SK-N-SH (cell line): ENCODE measurements at regions not wholly inside any gene's neighbourhood (a gene's known extent, or its start where the extent isn't known, plus 50 kb on each side); places are given as distances from the start of the nearest gene placed in this dataset.

Experiments
- CTCF ChIA-PET: fragments of 300-600, 350-600 bp; formaldehyde crosslinking; extraction: SDS; loops from one replicate; lab custom pipeline; 2021; lab: Yijun Ruan, JAX
- POLR2A ChIA-PET: fragments of 350-600 bp; sonication (Branson Sonifier 250); formaldehyde crosslinking; extraction: SDS; loops from one replicate; lab custom pipeline; 2020; ENCODE audit warnings: antibody characterized with exemption, inconsistent platforms; lab: Yijun Ruan, JAX
- DNase-seq: peaks from one replicate; pipeline ENCODE4 v3.0.0; 2012
- H2AFZ ChIP-seq: fragments of 200-600 bp; sonication (generic); 2 replicates; pipeline ENCODE4 v1.8.1; 2016; ENCODE audit warnings: antibody characterized with exemption, mild to moderate bottlenecking, low read depth
- H3F3A ChIP-seq: fragments of 200-600 bp; sonication (generic); replicated peaks from 2 replicates; pipeline ENCODE3; 2016; ENCODE audit warnings: antibody characterized with exemption, mild to moderate bottlenecking; ENCODE audit not compliant: insufficient read depth
- H3K27ac ChIP-seq, 2 experiments: fragments of 200-500 bp in 1 of 2; fragments of 200-600 bp in 1 of 2; sonication (Bioruptor generic) in 1 of 2; sonication (generic), shearing (Covaris generic) in 1 of 2; 2 replicates each; pipeline versions ENCODE4 v1.5.1 to v1.6.1; 2014 to 2016; ENCODE audit warnings: low read depth in 2 of 2, inconsistent platforms in 1 of 2, low read length in 1 of 2, mild to moderate bottlenecking in 1 of 2, mixed read lengths in 1 of 2
- H3K27me3 ChIP-seq: fragments of 200-600 bp; sonication (generic), shearing (Covaris generic); 2 replicates; pipeline ENCODE4 v1.6.1; 2016; ENCODE audit warnings: mixed run types; ENCODE audit not compliant: insufficient read depth
- H3K36me3 ChIP-seq, 2 experiments: fragments of 200-500 bp in 1 of 2; fragments of 200-600 bp in 1 of 2; sonication (Bioruptor generic) in 1 of 2; sonication (generic) in 1 of 2; replicated peaks in 1 of 2; 2 replicates each; pipeline versions ENCODE3 to v1.5.1; 2014 to 2016; ENCODE audit warnings: low read length in 1 of 2, mild to moderate bottlenecking in 1 of 2; ENCODE audit not compliant: insufficient read depth in 2 of 2, control insufficient read depth in 1 of 2
- H3K4me1 ChIP-seq, 2 experiments: fragments of 200-500 bp in 1 of 2; fragments of 200-600 bp in 1 of 2; sonication (Bioruptor generic) in 1 of 2; sonication (generic), shearing (Covaris generic) in 1 of 2; 2 replicates each; pipeline versions ENCODE4 v1.5.1 to v1.6.1; 2014 to 2016; ENCODE audit warnings: low read depth in 1 of 2, low read length in 1 of 2, mixed run types in 1 of 2; ENCODE audit not compliant: insufficient read depth in 2 of 2, control insufficient read depth in 1 of 2
- H3K4me2 ChIP-seq: fragments of 200-600 bp; sonication (generic), shearing (Covaris generic); 2 replicates; pipeline ENCODE4 v1.6.1; 2017; ENCODE audit warnings: mixed run types
- H3K4me3 ChIP-seq, 2 experiments: fragments of 200-500 bp in 1 of 2; fragments of 200-600 bp in 1 of 2; sonication (Bioruptor generic) in 1 of 2; sonication (generic), shearing (Covaris generic) in 1 of 2; 2 replicates each; pipeline versions ENCODE4 v1.5.1 to v1.8.1; 2014 to 2016; ENCODE audit warnings: low read depth in 2 of 2, inconsistent platforms in 1 of 2, low read length in 1 of 2, mild to moderate bottlenecking in 1 of 2, mixed read lengths in 1 of 2, moderate library complexity in 1 of 2
- H3K79me2 ChIP-seq: fragments of 200-600 bp; sonication (generic); 2 replicates; pipeline ENCODE4 v1.8.1; 2017; ENCODE audit warnings: mild to moderate bottlenecking; ENCODE audit not compliant: insufficient read depth
- H3K9ac ChIP-seq: fragments of 200-600 bp; sonication (generic); 2 replicates; pipeline ENCODE4 v1.6.1; 2017; ENCODE audit warnings: mixed run types
- H3K9me2 ChIP-seq: fragments of 200-600 bp; sonication (generic); 2 replicates; pipeline ENCODE4 v1.6.1; 2017; ENCODE audit warnings: mixed run types
- H3K9me3 ChIP-seq: fragments of 200-600 bp; sonication (generic); 2 replicates; pipeline ENCODE4 v1.6.1; 2017; ENCODE audit warnings: mixed run types, mild to moderate bottlenecking, moderate library complexity
- H4K20me1 ChIP-seq: fragments of 200-600 bp; sonication (generic); 2 replicates; pipeline ENCODE4 v1.6.1; 2017; ENCODE audit warnings: mild to moderate bottlenecking, mixed run types; ENCODE audit not compliant: insufficient read depth
- CTCF ChIP-seq: fragments of 200-600 bp; sonication (generic); IDR thresholded peaks from 2 replicates; pipeline ENCODE4 v1.6.1; 2017; ENCODE audit warnings: antibody characterized with exemption, mild to moderate bottlenecking, moderate library complexity
- EP300 ChIP-seq, 2 experiments: IDR thresholded peaks; 2 replicates each; pipeline versions ENCODE4 v1.4.0 to v1.6.1; 2012; ENCODE audit warnings: borderline replicate concordance in 1 of 2, low read depth in 1 of 2, low read length in 1 of 2
- EZH2phosphoT487 ChIP-seq: fragments of 200-600 bp; sonication (generic); IDR thresholded peaks from 2 replicates; pipeline ENCODE4 v1.6.1; 2017; ENCODE audit warnings: low read depth, mixed run types, mild to moderate bottlenecking, antibody characterized with exemption, moderate library complexity, borderline replicate concordance
- FOXJ3 ChIP-seq: sonication (generic); formaldehyde crosslinking; IDR thresholded peaks from 2 replicates; pipeline ENCODE4 v1.5.1; 2020; ENCODE audit warnings: mild to moderate bottlenecking, missing genetic modification reagents
- FOXM1 ChIP-seq: IDR thresholded peaks from 2 replicates; pipeline ENCODE4 v1.4.0; 2012; ENCODE audit warnings: low read depth, mild to moderate bottlenecking
- GABPA ChIP-seq: IDR thresholded peaks from 2 replicates; pipeline ENCODE4 v1.4.0; 2012; ENCODE audit warnings: low read depth, mild to moderate bottlenecking
- IRF3 ChIP-seq: fragments of 150-350 bp; IDR thresholded peaks from 2 replicates; pipeline ENCODE4 v1.6.1; 2016; ENCODE audit warnings: mild to moderate bottlenecking, low read depth, low read length
- MXI1 ChIP-seq: IDR thresholded peaks from 2 replicates; pipeline ENCODE4 v1.6.1; 2012; ENCODE audit warnings: mild to moderate bottlenecking, low read depth, low read length, improper control_type of control experiment
- RAD21 ChIP-seq: IDR thresholded peaks from 2 replicates; pipeline ENCODE4 v1.6.1; 2012; ENCODE audit warnings: mild to moderate bottlenecking, low read length
- RCOR1 ChIP-seq: fragments of 150-350 bp; IDR thresholded peaks from 2 replicates; pipeline ENCODE4 v1.6.1; 2017; ENCODE audit warnings: antibody characterized with exemption, low read length
- RFX5 ChIP-seq: IDR thresholded peaks from 2 replicates; pipeline ENCODE4 v1.6.1; 2012; ENCODE audit warnings: mild to moderate bottlenecking, improper control_type of control experiment, low read length
- SIN3A ChIP-seq: IDR thresholded peaks from 2 replicates; pipeline ENCODE4 v1.6.1; 2012; ENCODE audit warnings: low read depth, mild to moderate bottlenecking, low read length, moderate library complexity, borderline replicate concordance
- TAF1 ChIP-seq: IDR thresholded peaks from 2 replicates; pipeline ENCODE4 v1.6.1; 2012; ENCODE audit warnings: low read depth, mild to moderate bottlenecking, low read length, moderate library complexity, borderline replicate concordance
- TCF12 ChIP-seq: IDR thresholded peaks from 2 replicates; pipeline ENCODE4 v1.4.0; 2012
- ZBTB33 ChIP-seq: IDR thresholded peaks from 2 replicates; pipeline ENCODE4 v1.4.0; 2012; ENCODE audit warnings: low read depth, borderline replicate concordance
- WGBS: methylation state at CpG from one replicate; pipeline ENCODE4 v1.1.6; 2017; ENCODE audit warnings: low lambda C conversion rate; 5-methylcytosine and 5-hydroxymethylcytosine counted together

GRCh38 chr5:23217159-23217558, 290.2 kb upstream of the PRDM9 start:
- Histone ChIP-seq H3K27ac (no peak overlapping the region), H3K79me2 (no peaks in the 10 kb centered on the region), H3K4me3 (no peak overlapping the region), H3K4me2 (no peak overlapping the region), H2AFZ (no peak overlapping the region), H4K20me1 (no peaks in the 10 kb centered on the region)
- CTCF ChIA-PET: interaction anchor here (1.6 kb wide), 1 partner anchor 8 kb away, joined by 7 read pairs; no protein-coding TSS in a partner anchor
- no peak for DNase-seq
- TF ChIP-seq SIN3A: no peak
- TF ChIP-seq TAF1: no peak
- TF ChIP-seq FOXM1: no peak
- TF ChIP-seq RFX5: no peak
- TF ChIP-seq EZH2phosphoT487: no peak
- TF ChIP-seq, all 33 proteins: peak for 0
- POLR2A ChIA-PET: no interaction called here
- Histone ChIP-seq H3K4me1 (no peaks in the 10 kb centered on the region), H3K36me3 (no peaks in the 10 kb centered on the region), H3F3A (no peaks in the 10 kb centered on the region), H3K9ac (no peak overlapping the region), H3K27me3 (no peaks in the 10 kb centered on the region), H3K9me2 (no peaks in the 10 kb centered on the region), H3K9me3 (no peaks in the 10 kb centered on the region)
- WGBS: 0% methylated on average over 1 of the region's 1 CpG

GRCh38 chr5:23216345-23216744, 291.1 kb upstream of the PRDM9 start:
- H3K79me2 ChIP-seq: no peaks in the 10 kb centered on the region
- ChIA-PET POLR2A (no interaction called here), CTCF (interaction anchor here (1.6 kb wide), 1 partner anchor 7 kb away, joined by 7 read pairs; no protein-coding TSS in a partner anchor)
- no peak overlapping the region for H3K4me2 ChIP-seq
- no peaks in the 10 kb centered on the region for H3K4me1 ChIP-seq
- 3% methylated on average over 5 of the region's 5 CpGs for WGBS
- TF ChIP-seq CTCF (no peak), GABPA (no peak), MXI1 (no peak), FOXJ3 (no peak), RCOR1 (no peak), RFX5 (no peak), IRF3 (no peak), RAD21 (no peak), EP300 (IDR thresholded peaks at IDR 0.05; ENCODE audit: borderline replicate concordance in 1 of 2, low read depth in 1 of 2, low read length in 1 of 2) (no peak), SIN3A (no peak), TCF12 (no peak), ZBTB33 (no peak)
- no peaks in the 10 kb centered on the region for H3F3A ChIP-seq
- H3K27ac ChIP-seq: no peak overlapping the region
- no peak overlapping the region for H3K4me3 ChIP-seq
- no peak overlapping the region for H2AFZ ChIP-seq
- no peaks in the 10 kb centered on the region for H3K27me3 ChIP-seq
- H3K9ac ChIP-seq: no peak overlapping the region
- DNase-seq: no peak
- H3K9me2 ChIP-seq: no peaks in the 10 kb centered on the region
- H4K20me1 ChIP-seq: no peaks in the 10 kb centered on the region
- H3K9me3 ChIP-seq: no peaks in the 10 kb centered on the region
- no peaks in the 10 kb centered on the region for H3K36me3 ChIP-seq
